Tongue (tissue), 1 donor: ENCODE measurements at regions not wholly inside any gene's neighbourhood (a gene's known extent, or its start where the extent isn't known, plus 50 kb on each side); places are given as distances from the start of the nearest gene placed in this dataset.
A peak's percentile ranks its signal among the peaks of the same experiment; 100 is the strongest.

Source experiments
- DNase-seq: peaks from one replicate; pipeline ENCODE4 v3.0.0-alpha.2; 2015

DNA sequence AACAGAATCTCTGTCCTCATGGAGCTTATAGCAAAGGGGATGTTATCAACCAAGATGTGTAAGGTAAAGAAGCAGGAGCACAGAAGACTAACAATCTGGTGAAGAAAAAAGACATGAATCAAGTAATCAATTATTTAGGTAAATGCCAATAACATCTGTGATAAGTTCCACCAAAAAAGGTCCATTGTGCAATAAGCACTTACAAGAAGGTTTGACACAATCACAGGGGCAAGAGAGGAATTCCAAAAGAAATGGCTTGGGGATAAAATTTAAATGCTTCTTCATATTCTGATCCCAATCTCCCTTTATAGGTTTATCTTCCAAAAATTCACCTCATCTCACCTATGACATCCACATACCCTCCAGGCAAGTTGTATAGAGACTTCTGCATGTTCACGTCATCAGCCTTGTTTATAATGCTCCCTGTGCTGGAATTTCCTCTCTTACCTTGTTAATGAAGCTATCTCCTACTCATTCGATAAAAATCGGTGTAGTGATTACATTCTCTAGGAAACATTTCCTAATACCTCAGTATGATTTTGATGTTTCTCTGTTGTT lies 53.6 kb upstream of the DPT start:
- DNase-seq, result no peak

GRCh38 chr1:168783458-168784210 lies 54.6 kb upstream of the DPT start:
- peak; percentile 95 for DNase-seq

- peak; percentile 51 for DNase-seq
Measured at GRCh38 chr1:168786476-168787330, 57.7 kb upstream of the DPT start.

DNA sequence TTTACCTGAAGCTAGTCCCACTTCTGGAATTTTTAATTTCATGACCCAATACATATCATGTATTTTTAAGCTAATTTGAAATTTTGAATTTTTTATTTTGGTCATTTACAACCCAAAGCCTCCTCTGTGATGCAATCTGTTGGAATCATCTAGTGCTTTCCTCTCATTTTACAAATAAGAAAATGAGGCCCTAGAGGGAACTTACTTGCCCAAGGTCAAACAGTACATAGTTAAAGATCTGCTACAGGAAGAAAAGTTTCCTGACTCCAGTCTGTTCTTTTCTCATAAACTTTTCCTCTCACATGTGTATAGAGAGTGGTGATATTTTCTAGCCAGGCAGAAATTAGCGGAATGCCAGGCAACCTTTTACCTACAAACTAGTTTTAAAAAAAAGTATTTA lies 59.3 kb upstream of the DPT start:
- no peak for DNase-seq

- no peak for DNase-seq
Measured at GRCh38 chr1:168789501-168789900, 60.5 kb upstream of the DPT start.

DNA sequence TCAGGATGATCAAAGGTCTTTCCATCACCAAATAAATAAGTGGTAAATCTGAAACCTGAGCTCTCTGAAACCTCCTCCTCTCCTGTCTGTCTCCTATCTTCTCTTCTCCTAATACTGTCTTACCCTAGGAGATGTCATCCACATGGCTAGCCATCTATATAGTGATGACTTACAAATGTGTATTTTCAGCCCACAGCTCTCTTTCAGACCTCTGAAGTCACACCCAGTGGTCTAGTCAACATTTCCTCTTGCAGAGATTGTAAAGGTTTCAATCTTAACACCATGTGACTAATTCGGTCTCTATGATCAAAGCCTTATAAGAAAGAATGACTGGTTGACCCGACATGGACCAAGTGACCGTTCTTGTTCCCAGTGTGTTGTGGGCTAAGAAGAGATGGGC lies 63.1 kb upstream of the DPT start:
- DNase-seq, result no peak

DNA sequence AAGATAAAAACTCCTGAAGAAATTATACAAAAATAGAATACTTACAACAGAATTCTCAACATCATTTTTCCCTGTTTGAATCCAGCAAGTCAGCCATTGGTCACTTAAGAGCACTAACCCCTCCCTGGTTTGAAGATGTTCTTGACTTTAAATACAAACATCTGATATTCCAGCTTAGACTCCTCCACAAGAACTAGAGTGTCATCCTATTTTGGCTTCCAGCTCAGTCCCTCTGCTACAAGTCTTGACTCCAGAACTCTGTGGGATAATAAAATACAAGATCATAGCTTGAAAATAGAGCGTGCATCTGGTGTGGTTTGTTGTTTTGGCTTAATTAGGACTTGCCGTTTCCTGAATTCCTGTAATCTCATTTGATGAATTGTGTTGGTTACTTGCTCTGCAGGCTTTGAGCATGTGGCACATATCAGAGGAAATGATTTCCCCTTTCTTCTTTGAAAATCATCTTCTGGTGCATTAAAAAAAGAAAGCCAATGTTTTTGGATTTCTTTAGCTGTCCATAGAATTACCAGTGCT lies 63.7 kb upstream of the DPT start:
- DNase-seq, result no peak

DNA sequence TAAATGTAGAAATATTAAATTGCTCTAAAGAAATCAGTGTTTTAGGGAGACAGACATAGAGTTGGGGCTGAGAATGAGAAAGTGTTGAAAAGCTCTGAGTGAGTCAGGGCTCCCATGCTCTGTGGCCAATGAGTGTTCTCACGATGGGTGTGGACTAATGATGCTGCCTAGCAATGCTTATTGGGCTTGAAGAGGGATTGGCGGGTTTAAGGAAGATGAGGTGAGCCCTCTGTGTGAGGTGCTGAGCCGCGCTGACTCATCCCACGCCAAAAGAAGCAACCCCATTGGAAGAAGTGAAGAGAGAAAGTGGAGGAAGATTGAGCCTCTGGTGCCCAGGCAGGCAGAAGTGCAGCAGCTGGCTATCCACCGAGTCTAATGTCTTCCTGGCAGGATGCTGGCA lies 65.1 kb upstream of the DPT start:
- DNase-seq, result no peak

DNA sequence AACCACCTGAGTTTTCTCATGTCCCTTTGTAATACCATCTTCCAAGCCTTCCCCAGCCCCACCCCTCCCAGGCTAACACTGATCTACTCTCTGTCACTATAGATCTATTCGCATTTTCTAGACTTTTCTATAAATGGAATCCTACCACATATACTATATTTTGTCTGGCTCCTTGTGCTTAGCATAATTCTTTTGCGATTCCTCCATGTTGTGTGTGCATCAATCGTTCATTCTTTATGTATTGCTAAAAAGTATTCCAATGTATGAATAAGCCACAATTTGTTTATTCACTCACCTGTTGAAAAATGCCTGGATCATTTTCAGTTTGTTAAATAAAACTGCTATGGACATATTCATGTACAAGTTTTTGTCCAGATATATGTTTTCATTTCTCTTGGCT lies 66.7 kb upstream of the DPT start:
- DNase-seq, result no peak

- DNase-seq, result no peak
Measured at GRCh38 chr1:168799927-168800605, 71.1 kb upstream of the DPT start.

- DNase-seq, result no peak
Measured at GRCh38 chr1:168801032-168801745, 72.2 kb upstream of the DPT start.

GRCh38 chr1:168803806-168804510 lies 75.0 kb upstream of the DPT start:
- DNase-seq, result peak; percentile 21

DNA sequence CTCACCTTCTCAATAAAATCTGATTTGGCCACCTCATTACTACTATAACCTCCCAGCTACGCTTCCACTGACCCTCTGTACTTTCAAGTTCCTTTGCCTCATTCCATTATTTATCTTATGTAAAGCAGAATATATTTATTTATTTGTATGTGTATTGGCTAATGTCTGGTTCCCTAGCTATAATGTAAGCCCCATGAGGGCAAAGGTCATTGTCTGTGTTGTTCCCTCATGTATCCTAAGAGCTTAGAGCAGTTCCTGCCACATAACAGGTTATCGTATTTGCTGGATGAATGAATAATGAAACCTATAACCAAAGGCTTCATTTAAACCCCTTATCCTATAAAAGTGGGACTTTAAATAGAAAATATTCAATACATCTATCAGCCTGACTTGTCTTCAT lies 77.9 kb upstream of the DPT start:
- no peak for DNase-seq

DNA sequence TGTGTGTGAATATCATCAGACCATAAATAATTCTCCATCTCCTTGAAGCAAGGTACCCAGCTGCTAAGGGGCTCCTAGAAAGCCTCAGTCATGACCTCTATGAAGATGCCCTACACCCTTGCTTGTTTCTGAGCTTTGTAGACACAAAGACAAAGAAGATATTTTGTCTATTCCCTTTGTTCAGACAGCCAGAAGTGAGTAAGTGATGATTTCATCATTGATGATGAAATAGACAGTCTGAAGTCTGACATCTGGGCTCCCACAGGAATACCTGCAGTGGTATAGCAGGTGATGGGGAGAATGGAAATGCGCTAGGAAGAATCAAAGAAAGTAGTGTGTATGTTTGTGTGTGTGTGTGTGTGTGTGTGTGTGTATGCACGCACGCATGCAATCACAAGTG lies 82.2 kb upstream of the DPT start:
- DNase-seq, result no peak

DNA sequence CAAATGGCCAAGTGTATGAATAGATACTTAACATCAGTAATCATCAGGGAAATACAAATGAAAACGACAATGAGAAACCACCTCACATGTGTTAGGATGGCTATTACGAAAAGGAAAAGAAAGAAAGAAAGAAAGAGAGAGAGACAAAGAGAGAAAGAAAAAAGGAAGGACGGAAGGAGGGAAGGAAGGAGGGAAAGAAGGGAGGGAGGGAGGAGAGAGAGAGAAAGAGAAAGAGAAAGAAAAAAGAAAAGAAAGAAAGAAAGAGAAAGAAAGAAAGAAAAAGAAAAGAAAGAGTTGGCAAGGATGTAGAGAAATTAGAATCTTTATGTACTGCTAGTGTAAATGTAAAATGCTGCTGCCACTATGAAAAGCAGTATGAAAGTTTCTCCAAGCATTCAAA lies 90.7 kb upstream of the DPT start:
- DNase-seq, result no peak

GRCh38 chr1:168821434-168821833 lies 92.4 kb upstream of the DPT start:
- no peak for DNase-seq

DNA sequence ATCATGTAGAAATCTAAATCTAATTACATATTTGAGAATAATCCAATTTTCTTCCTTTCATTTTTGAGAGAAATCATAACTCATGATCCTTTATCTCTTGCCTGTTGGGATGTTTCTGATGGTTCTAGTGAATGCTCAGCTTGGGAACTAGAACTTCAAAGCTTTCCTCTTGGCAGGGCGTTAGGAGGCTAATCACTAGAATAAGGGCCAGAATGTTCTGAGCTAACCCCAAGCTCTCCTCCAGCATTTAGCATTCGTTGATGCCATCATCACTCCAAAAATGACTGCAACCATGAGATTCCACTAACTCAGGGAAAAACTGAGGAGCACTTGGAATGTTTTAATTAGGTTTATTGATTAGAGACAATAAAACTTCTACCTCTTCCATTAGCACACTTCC lies 93.9 kb upstream of the DPT start:
- no peak for DNase-seq

DNA sequence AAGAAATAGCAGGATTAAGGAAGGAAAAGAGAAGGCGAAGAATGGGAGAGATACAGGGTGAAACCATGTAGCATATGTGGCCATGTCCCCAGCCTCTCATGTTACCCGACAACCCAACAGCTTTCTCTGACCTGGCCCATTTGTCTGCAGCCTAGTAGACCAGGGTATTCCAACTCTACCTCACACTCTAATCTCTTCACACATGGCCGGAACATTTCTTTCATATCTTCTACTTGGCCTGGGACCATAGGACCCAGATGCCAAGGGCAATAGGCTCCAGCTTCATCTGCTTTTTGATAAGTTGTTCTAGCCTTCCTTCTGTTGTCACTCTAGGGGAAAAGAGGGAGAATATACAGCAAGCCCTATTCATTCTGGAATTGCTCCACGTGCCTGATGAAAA lies 95.0 kb upstream of the DPT start:
- no peak for DNase-seq

GRCh38 chr1:168824418-168825065 lies 95.5 kb upstream of the DPT start:
- no peak for DNase-seq

- DNase-seq, result no peak
Measured at GRCh38 chr1:168825129-168825528, 96.1 kb upstream of the DPT start.

DNA sequence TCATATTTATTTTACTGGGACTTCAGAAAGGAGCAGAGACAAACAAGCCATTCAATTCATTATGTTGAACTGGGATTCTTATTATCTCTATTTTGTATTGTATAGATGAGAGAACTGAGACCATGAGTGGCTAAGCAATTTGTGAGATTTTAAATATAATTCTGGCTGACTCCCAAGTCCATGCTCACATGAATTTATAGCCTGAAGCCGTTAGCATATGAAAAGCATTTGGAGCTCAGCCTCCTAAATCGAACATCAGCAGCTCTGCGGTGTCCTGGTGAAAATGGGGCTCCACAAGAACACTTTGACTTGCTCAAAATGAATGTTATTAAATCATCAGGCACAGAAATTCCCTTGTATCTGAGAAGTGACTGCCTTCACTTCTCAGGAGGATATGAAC lies 96.8 kb upstream of the DPT start:
- DNase-seq, result no peak
